ENCODE measurements at regions not wholly inside any gene's neighbourhood (a gene's known extent, or its start where the extent isn't known, plus 50 kb on each side); places are given as distances from the start of the nearest gene placed in this dataset.

GRCh38 chr17:36807496-36808179 lies 129.6 kb upstream of the LHX1 start:
- H3K9ac ChIP-seq (replicated peaks in 1 of 4; ENCODE audit: extremely low read depth in 1 of 4, low read depth in 3 of 4, low read length in 3 of 4), result peak overlapping the region in 1 of 4 experiments; percentile 34; a peak in 3 of 7 replicates
- FAIRE-seq (no peak), DNase-seq (ENCODE audit: low read depth in 1 of 2, low spot score in 2 of 2) (peak in 1 of 2 experiments; percentile 80)
- no peak overlapping the region; the same call in 1 of the 2 replicates for H2BK15ac ChIP-seq (ENCODE audit: low read length)
- no peak overlapping the region for H3K4ac ChIP-seq (replicated peaks; ENCODE audit: insufficient read length, low read depth, low read length)
- no peak overlapping the region for H2BK120ac ChIP-seq (replicated peaks; ENCODE audit: low read depth, low read length)
- peak overlapping the region; percentile 52; the same call in 1 of the 2 replicates for H2BK20ac ChIP-seq (ENCODE audit: low read length)
- H4K20me1 ChIP-seq (replicated peaks in 1 of 2; ENCODE audit: control insufficient read depth in 1 of 2, insufficient read depth in 2 of 2, low read length in 2 of 2), result no peaks in the 10 kb centered on the region
- ChIA-PET POLR2A (ENCODE audit: partially characterized antibody) (interaction anchor here (1.1 to 1.6 kb wide), 5 partner anchors 18 to 141 kb away, joined by 3 to 4 read pairs (median 3); partner anchors contain the start of gene AATF), CTCF (ENCODE audit: partially characterized antibody) (interaction anchor here (0.7 to 1.7 kb wide), 8 partner anchors 16 to 149 kb away, joined by 3 to 4 read pairs (median 3); no protein-coding TSS in a partner anchor)
- no peaks in the 10 kb centered on the region for H3K79me2 ChIP-seq (ENCODE audit: control insufficient read depth in 1 of 2, insufficient read depth in 2 of 2, low read length in 2 of 2)
- H3K14ac ChIP-seq (ENCODE audit: insufficient read length), result no peak overlapping the region
- no peak overlapping the region for H3K27ac ChIP-seq (ENCODE audit: low read depth, low read length)
- peak overlapping the region; percentile 41; the same call in 1 of the 2 replicates for H2BK12ac ChIP-seq (ENCODE audit: low read depth, low read length)
- H3K79me1 ChIP-seq (ENCODE audit: low read depth, low read length), result no peaks in the 10 kb centered on the region
- H4K5ac ChIP-seq (ENCODE audit: insufficient read length, low read depth, low read length), result no peak overlapping the region
- peaks cover 4 to 30% (median 19%) of the 10 kb centered on the region in 4 experiments for H3K27me3 ChIP-seq (replicated peaks in 1 of 4; ENCODE audit: control insufficient read depth in 3 of 4, extremely low read depth in 1 of 4, insufficient read depth in 3 of 4, low read length in 3 of 4)
- H2AK5ac ChIP-seq (ENCODE audit: low read depth, low read length), result no peak overlapping the region
- 10% methylated on average over 32 of the region's 35 CpGs; no CpG with 5 or more reads in 1 of the 2 experiments for WGBS, 2 experiments (ENCODE audit: extremely low coverage in 1 of 2, insufficient coverage in 1 of 2, insufficient read length in 1 of 2, insufficient replicate concordance in 2 of 2, low coverage in 1 of 2, low lambda C conversion rate in 2 of 2, missing lambda C conversion rate in 1 of 2)
- peak overlapping the region; percentile 52; the same call in 1 of the 2 replicates for H3K18ac ChIP-seq (ENCODE audit: extremely low read depth, low read length)
- H3K36me3 ChIP-seq (ENCODE audit: control insufficient read depth in 2 of 4, insufficient read depth in 4 of 4, low read length in 3 of 4), result no peaks in the 10 kb centered on the region
- H4K8ac ChIP-seq (ENCODE audit: extremely low read depth, insufficient read depth, low read length), result no peak overlapping the region; the same call in 1 of the 2 replicates
- H2BK5ac ChIP-seq (ENCODE audit: low read depth, low read length), result no peak overlapping the region
- H3K4me1 ChIP-seq (replicated peaks in 1 of 4; ENCODE audit: control insufficient read depth in 3 of 4, insufficient read depth in 4 of 4, low read length in 3 of 4), result peaks cover 0 to 25% (median 6%) of the 10 kb centered on the region in 4 experiments; a peak in 6 of 7 replicates
- H3K23ac ChIP-seq (ENCODE audit: insufficient read length), result no peak overlapping the region
- H4K91ac ChIP-seq (replicated peaks; ENCODE audit: insufficient read length, low read length), result peak overlapping the region; percentile 49
- H2AFZ ChIP-seq (ENCODE audit: low read length), result peak overlapping the region; percentile 61
- peak overlapping the region; percentile 79 to 91 for H3K4me2 ChIP-seq (ENCODE audit: insufficient read depth in 1 of 2, low read depth in 2 of 2, low read length in 2 of 2)
- H3K4me3 ChIP-seq (ENCODE audit: extremely low read depth in 1 of 4, insufficient read depth in 2 of 4, low read depth in 3 of 4, low read length in 4 of 4), result peak overlapping the region; percentile 44 to 73 (median 63)
- no peak overlapping the region for H3K56ac ChIP-seq (replicated peaks; ENCODE audit: insufficient read length, low read depth, low read length)
- peaks cover 8% of the 10 kb centered on the region; the same call in 1 of the 2 replicates for H3K23me2 ChIP-seq (ENCODE audit: low read depth, low read length)
- H3K9me3 ChIP-seq (ENCODE audit: insufficient read depth in 2 of 2, low read depth in 1 of 2, low read length in 1 of 2), result no peaks in the 10 kb centered on the region
- no peak for TF ChIP-seq GTF2F1 (IDR thresholded peaks at IDR 0.05; ENCODE audit: borderline replicate concordance, low read depth, low read length)
- TF ChIP-seq SUZ12 (IDR thresholded peaks at IDR 0.05; ENCODE audit: low read length), result 0 out of 2 replicates have a peak, but pooled peaks have one; percentile 49
- TF ChIP-seq KDM4A (IDR thresholded peaks at IDR 0.05; ENCODE audit: low read depth, low read length, severe bottlenecking), result peak; percentile 60
- peak; percentile 94 for TF ChIP-seq ASH2L (IDR thresholded peaks at IDR 0.05; ENCODE audit: low read length)
- no peak for TF ChIP-seq E2F6 (IDR thresholded peaks at IDR 0.05)
- TF ChIP-seq SP4 (IDR thresholded peaks at IDR 0.05; ENCODE audit: low read length), result no peak
- TF ChIP-seq CREB1 (IDR thresholded peaks at IDR 0.05), result peak; percentile 45; the same call in 1 of the 2 replicates
- 0 out of 2 replicates have a peak, but pooled peaks have one; percentile 43 for TF ChIP-seq TCF12 (IDR thresholded peaks at IDR 0.05; ENCODE audit: low read depth, low read length)
- TF ChIP-seq RNF2 (IDR thresholded peaks at IDR 0.05; ENCODE audit: borderline replicate concordance, low read depth, low read length, missing control alignments, poor library complexity, severe bottlenecking), result peak; percentile 11
- peak; percentile 55 for TF ChIP-seq EZH2 (IDR thresholded peaks at IDR 0.05; ENCODE audit: low read depth, low read length, severe bottlenecking)
- peak; percentile 71; the same call in 1 of the 2 replicates for TF ChIP-seq KDM1A (IDR thresholded peaks at IDR 0.05; ENCODE audit: borderline replicate concordance, low read length)
